NCI-H446 treated with DMSO at 0.1 percent for 48 hours (cell line): ENCODE measurements at regions not wholly inside any gene's neighbourhood (a gene's known extent, or its start where the extent isn't known, plus 50 kb on each side); places are given as distances from the start of the nearest gene placed in this dataset.

Source experiments
- DNase-seq: peaks from one replicate; lab custom pipeline; 2025; lab: John Stamatoyannopoulos, UW

DNA sequence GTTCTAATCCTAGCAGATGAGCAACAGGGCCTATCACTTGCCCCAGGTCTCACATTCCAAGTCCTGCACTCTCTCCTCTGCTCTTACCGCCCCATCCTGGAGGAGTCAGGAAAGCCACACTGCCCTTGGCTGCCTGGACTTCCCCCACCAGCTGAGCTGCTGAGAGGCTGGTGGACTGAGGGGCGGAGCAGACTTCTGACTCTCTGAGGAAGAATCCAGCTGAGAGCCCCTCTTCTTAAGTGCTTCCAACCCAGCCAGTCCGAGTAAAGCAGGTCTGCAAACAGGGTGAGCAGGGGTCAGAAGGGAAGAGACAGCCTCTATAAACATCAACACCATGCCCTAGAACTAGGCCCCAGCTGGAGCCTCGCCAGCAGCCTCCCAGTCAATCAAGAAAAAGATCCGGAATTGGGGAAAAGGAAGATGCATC, 92.4 kb upstream of the TMEM72 start:
- DNase-seq = no peak

GRCh38 chr10:44820094-44820493, 91.0 kb upstream of the TMEM72 start:
- no peak for DNase-seq

DNA sequence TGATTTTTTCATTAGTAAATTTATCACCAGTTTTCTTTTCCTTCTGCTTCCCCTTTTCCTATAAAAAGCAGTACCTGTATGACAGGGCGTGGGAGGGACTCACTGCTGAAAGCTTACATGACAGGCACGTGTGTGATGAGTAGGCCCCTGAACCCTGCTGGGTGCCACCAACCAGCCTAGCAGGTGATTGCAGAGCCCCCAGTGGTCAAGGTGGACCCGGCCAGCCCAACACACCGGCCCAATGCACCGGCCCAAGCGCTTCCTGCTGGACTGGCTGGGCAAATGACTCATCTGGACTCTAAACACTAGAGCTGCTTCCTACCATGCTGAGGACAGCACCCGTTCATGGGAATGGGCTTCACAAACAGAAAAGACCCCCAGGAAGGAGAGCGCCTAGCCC, 89.8 kb upstream of the TMEM72 start:
- no peak for DNase-seq

- DNase-seq = no peak
These were observed 88.8 kb upstream of the TMEM72 start for GRCh38 chr10:44822349-44822748.

- DNase-seq = no peak
These were observed 88.2 kb upstream of the TMEM72 start for GRCh38 chr10:44822966-44823365.

GRCh38 chr10:44824607-44825006, 86.5 kb upstream of the TMEM72 start:
- DNase-seq = no peak

DNA sequence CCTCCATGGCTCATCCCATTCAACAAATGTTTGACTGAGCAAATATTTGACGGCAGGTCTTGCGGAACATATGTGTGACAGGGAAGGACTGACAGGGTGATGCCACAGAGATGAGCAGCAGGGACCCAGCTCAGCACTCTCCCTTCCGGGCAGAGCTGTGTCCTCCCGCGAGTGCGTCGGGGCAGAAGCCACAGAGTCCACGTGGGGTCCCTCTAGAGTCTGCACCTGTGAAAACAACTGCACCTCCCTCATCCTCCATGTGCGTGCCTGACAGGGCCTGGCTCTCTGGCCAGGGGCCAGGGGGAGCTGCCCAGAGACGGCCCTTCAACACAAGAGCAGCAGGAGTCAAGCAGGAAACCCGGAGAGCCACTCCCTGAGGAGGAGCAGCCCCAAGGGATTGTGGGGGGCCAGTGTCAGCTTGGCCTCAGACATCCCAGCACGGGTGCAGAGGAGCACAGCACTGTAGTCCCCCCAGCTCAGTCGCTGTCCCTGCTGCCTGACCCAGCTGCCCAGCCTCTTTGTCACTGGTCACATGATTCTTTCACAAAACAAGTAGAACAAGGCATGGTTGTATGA, 83.6 kb upstream of the TMEM72 start:
- DNase-seq = no peak

- no peak for DNase-seq
These were observed 82.5 kb upstream of the TMEM72 start for GRCh38 chr10:44828508-44829142.

DNA sequence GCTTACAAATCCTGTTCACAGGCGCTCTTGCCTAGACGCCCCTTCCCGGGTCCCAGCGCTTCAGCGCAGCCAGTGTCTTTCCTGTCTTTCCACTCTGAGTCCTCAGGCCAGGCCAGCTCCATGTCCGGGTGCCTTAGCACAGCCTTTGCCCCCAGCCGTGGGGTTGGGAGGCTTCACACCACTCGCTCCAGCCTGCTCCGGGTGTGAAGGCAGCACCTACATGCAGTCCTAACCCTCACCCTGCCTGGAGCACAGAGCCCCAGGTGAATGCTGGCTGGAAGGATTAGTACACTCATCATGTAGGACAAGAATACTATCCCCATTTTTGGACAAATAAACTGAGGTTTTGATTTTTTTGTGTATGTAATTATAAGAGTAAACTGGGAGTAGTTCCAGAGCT, 81.7 kb upstream of the TMEM72 start:
- no peak for DNase-seq

DNA sequence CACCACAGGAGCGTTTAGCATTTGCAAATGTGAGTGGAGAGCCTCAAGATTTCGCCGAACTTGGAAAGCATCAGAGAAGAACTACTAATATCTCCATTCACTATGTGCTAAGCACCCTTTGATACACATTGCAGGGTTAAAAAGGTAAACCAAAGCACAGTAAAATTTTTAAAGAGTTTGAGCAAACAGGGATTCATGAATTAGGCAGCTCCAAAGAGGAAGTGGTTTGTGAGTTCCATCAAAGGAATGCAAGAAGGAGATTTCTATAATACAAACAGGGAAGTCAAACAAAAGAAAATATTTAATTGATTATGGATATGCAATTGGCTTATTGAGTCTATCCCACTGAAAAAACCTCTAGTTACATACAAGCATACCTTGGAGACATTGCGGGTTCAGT, 81.1 kb upstream of the TMEM72 start:
- DNase-seq = no peak

DNA sequence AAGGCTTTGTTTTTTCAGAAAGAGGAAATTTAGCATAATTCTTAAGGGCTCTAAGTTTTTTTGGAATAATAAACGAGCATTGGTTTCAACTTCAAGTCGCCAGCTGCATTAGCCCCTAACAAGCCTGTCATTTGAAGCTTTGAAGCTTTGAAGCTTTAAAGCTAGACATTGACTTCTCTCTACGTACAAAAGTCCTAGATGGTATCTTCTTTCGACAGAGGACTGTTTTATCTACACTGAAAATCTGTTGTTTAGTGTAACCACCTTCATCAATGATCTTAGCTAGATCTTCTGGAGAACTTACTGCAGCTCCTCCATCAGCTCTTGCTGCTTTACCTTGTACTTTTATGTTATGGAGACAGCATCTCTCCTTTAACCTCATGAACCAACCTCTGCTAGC, 79.6 kb upstream of the TMEM72 start:
- DNase-seq = no peak

DNA sequence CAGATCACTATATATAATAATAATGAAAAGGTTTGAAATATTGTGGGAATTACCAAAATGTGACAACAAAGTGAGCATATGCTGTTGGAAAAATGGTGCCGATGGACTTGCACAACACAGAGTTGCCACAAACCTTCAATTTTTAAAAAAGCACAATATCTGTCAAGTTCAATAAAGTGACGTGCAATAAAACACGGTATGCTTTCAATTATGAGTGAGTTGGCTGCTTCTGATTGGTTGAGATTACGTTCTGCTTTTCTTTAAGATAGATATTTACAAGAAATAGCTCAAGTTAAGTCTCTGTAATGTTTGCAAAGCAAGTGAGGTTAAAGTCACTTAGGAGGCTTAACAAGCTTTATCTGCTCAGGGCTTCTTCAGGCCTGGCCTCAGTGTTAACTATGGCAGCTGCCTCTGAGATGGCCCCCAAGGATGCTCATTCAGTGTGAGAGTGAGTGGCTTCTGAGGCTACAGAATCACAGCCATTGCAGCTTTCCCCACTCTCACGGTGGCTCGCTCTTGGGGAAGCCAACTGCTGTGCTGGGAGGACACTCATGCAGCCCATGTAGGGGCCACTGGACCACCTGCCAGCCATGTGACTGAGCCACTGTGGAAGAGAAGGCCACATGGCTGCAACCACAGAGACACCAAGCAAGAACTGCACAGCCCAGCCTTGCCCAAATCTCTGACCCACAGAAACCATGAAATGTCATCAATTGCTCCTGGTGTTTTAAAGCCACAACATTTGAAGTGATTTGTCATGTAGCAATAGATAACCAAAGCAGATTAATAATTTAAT, 78.3 kb upstream of the TMEM72 start:
- no peak for DNase-seq

GRCh38 chr10:44834131-44834530, 77.0 kb upstream of the TMEM72 start:
- no peak for DNase-seq

- no peak for DNase-seq
These were observed 75.8 kb upstream of the TMEM72 start for GRCh38 chr10:44835300-44835699.

- DNase-seq = no peak
These were observed 67.7 kb upstream of the TMEM72 start for GRCh38 chr10:44843484-44843883.

GRCh38 chr10:44845361-44846175, 65.6 kb upstream of the TMEM72 start:
- DNase-seq = no peak

DNA sequence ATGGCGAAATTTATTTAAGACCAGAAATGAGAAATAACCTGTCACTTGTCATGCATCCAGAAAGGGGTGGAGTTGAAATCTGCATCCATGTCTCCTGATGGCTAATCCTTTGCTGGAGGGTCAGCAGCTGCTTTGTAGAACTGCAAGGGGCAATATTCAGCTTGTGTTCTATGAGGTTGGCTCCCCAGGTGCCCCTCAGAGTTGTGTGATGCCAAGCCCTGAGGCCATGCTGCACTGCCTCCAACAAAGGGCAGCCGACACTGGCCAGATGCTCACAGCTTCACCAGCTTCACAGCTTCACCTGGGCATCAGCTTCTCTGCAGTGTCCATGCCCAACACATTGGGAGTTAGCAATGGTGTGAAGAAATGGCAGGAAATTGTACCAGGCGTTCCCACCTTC, 64.0 kb upstream of the TMEM72 start:
- DNase-seq = no peak

DNA sequence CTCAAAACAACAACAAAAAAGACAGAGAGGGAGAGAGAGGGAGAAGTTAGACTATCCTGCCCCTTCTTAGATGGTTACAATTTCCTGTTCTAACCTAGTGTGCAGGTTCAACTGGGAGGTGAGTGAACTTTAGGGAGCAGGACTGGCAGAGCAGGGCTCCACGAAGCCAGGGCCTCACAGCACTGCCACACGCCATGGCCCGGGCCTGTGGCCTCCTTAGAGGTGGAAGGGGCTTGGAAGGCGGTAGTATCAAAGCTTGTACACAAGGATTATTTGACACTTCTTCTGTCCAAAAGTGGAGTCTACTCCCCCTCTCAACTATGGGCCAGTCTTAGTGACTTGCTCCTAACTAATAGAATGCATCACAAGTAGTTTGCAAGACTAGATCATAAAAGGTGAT, 62.9 kb upstream of the TMEM72 start:
- DNase-seq = no peak

GRCh38 chr10:44849936-44850335, 61.2 kb upstream of the TMEM72 start:
- DNase-seq = no peak

- DNase-seq = no peak
These were observed 60.7 kb upstream of the TMEM72 start for GRCh38 chr10:44850356-44850934.

- DNase-seq = no peak
These were observed 59.7 kb upstream of the TMEM72 start for GRCh38 chr10:44851413-44851812.

- DNase-seq = no peak
These were observed 59.3 kb upstream of the TMEM72 start for GRCh38 chr10:44851881-44852280.
